Hematopoietic multipotent progenitor cell treated with erythropoietin and hydrocortisone succinate and interleukin-3 and kit ligand, for 4 days (in vitro differentiated cells): ENCODE measurements at regions not wholly inside any gene's neighbourhood (a gene's known extent, or its start where the extent isn't known, plus 50 kb on each side); places are given as distances from the start of the nearest gene placed in this dataset.

Source experiments
- DNase-seq: peaks from one replicate; pipeline ENCODE4 v3.0.0-alpha.2; 2015

DNA sequence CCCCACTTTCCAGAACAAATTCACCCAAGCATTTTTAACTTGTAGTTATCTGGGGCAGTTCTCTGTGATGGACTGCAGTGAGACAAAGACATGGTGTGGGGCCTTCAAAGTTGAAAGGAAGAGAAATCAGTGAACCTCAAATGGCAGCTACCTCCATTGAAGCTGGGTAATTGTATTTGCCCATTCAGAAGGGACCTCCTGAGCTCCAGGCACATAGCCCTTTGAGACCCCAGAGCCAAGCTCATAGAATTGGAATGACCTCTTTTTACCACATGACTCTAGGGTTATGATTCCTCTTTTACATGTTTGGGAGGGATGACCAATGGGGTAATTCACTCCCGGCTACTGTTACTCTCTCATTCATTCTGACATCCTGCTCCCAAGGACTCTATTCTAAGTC lies 368.4 kb upstream of the ITGA1 start:
- no peak for DNase-seq

DNA sequence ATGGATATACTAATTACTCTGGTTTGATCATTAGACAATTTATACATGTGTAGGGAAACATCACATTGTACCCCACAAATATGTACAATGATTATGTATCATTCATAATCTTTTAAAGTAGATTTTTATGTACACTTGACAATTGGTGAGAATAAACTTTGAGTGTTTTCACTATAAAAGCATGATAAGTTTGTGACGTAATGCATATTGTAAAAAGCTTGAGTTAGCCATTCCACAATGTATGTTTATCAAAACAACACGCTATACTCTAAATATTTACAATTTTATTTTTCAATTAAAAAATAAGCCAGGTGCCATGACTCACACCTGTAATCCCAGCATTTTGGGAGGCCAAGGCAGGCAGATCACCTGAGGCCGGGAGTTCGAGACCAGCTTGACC lies 360.1 kb upstream of the ITGA1 start:
- no peak for DNase-seq

DNA sequence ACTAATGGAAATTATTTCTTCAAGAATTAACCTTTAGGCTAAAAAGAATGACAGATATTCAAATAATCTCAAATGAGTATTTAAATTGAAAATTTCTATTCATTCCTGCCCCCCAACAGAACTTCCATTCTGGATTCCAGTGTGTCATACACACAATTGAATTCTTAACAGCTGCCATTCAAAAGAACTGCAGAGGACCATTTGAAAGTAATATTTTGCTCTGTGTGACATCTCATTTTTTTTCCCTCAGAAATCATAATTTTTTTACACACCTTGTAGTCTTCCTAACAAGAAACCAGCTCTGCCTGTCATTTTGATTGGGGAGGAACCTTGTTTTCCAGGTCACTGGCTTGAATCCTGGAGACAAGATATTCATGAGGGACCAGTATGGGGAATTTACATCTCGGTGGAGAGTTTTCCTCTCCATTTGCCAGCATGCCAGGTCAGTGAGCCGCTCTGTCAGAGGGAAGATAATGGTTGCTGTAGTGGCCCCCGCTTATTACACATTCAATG lies 358.7 kb upstream of the ITGA1 start:
- no peak for DNase-seq

DNA sequence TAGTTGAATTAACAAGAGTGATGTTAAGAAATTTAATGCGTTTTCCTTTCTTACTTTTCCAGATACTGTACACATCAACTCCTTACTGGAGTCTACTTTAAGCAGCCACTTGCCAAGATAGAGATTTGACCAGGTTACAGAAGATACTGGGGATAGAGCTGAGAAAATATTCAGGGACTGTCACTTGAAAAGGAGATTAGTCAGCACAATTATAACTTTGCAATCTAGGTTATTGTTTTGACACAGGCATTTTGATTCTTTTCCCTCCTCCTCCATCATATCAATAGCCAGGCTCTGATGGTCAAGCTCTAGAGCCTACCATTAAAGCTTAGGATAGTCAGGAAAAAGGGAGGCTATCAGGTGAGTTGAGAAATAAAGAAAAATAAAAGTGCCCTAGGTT lies 345.9 kb upstream of the ITGA1 start:
- DNase-seq: no peak

DNA sequence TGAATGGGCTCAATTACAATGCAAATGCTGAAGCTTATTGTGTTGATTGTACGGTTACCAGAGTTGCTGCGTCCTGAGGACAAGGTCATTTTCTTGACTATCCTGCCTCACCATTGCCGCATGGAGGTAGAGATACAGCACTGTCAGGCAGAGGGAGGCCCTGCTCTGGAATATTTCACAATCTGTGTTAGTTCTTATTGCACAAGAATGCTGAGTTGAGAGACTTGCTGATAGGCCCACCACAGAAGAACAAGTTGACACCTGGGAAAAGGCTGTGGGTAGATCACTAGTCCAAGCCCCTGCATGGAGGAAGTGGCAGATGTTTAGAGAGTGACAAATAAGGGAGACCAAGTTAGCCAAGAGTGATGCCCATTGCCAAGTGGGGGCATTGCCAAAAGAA lies 344.5 kb upstream of the ITGA1 start:
- peak; percentile 10 for DNase-seq

DNA sequence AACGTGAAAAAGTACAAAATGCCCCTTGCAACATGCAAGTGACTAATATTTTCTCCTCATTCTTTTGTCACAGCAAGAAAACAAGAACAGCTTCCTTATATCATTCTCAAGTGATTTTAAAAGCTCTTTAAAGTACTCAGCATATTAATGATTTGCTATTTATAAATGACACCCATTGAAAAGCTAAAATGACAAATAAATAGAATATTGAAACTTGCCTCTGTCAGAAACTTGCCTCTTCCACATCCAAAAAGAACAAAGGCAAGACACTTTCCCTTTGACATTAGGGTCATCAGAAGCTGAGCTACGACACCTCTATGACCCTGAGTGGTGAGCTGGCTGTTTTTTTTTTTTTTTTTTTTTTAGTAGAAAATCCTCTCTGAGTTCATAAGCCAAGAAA lies 339.6 kb upstream of the ITGA1 start:
- DNase-seq: no peak

DNA sequence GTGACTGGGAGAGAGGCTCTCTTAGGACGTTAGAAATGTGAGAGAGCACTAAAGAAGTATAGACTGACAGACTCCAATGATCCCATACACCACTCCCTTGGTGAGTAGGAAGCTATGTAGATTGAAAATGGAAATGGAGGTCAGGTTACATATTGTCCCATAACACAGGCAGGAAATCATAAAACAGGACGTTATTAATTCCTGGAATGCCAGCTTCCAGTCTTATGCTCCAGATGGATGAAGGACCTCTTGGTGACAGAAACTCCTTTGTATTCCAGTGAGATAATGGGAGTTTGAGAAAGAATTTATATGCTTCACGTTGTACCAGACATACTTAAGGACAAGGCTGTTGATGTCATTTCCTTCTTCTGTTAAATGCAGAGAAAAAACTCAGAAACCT lies 338.2 kb upstream of the ITGA1 start:
- no peak for DNase-seq

DNA sequence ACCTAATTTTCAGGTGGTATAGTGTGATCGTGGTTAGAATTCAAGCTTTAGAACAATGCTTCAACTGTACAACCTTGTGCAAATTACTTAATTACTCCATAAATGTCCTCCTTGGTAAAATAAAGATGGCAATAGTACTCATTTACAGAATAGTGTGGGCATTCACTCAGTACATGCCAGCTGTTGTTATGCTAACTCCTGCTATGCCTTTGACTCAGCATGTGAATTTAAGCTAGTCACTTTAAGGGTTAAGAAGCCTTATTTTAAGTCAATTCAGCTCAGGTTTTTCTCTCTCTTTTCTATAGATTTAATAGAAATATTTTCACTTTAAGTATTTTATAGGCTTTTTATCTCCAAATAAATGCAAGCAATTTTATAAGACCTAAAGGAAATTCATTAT lies 335.6 kb upstream of the ITGA1 start:
- no peak for DNase-seq

DNA sequence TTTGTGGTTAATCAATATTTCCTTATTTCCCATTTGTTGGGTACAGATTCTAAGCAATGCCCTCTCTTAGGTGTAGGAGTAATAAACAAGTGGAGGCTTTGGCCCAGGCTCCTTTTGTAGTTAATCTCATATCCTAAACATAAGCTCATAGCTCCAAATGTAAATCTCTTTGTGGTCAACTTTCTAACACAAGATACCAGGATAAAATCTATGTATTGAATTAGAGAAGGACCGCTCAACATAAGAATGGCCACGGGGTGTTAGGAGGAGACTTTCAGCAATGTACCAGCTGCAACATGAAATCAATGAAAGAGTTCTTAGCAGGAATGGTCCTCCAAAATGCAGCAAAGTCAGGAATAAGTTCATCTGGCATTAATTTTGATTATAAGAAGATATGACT lies 334.5 kb upstream of the ITGA1 start:
- no peak for DNase-seq

DNA sequence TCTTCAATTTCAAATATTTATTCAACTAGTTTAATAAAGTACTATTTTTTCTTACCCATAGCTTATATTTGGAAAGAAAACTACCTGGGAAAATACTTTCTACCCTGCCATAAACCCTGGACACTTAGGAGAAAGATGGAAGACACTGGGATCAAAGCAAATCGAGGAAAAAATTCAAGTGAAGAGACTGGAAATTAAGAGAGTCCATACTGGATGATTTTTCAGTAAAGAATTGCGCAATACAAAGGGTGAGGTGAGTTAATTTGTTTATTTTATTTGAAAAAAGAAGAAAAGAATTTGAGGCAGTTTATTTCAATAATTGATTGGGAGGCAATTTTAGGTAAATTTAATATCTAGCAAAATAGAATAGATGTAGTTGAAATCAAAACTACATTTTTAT lies 331.8 kb upstream of the ITGA1 start:
- no peak for DNase-seq

DNA sequence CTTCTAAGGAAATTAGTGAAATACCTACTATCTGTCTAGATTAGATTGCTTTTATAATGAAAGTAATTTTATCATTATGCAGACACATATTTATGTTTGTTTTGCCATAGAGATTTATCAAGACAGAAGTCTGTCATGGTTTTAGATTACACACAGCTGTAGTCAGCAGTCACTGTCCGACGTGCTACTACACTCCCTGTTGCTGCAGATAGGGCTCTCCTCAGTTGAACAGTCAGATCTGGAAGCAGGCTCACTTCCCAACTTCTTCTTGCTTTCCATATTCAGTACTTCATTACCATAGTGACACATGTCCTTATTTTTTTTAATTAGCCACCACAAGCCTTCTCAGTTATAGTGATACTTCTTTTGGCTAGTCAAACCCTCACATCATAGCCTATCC lies 329.9 kb upstream of the ITGA1 start:
- no peak for DNase-seq

DNA sequence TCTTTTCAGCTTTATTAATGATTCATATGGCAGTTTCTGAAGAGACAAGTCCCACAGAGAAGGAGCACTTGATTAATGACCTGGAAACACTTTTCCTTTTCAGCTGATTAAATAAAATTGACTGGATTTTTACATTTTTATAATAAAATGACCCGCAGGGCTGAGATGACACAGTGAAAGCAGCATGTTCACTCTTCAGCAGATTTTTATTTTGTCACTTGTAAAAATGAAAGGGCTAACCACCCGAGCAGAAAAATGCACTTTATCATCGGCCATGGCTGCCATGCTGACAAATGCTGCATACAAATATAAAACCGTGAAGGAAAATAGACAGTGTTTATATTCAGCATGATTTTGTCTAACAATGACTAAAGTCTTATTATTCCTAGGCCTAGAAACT lies 321.6 kb upstream of the ITGA1 start:
- no peak for DNase-seq

DNA sequence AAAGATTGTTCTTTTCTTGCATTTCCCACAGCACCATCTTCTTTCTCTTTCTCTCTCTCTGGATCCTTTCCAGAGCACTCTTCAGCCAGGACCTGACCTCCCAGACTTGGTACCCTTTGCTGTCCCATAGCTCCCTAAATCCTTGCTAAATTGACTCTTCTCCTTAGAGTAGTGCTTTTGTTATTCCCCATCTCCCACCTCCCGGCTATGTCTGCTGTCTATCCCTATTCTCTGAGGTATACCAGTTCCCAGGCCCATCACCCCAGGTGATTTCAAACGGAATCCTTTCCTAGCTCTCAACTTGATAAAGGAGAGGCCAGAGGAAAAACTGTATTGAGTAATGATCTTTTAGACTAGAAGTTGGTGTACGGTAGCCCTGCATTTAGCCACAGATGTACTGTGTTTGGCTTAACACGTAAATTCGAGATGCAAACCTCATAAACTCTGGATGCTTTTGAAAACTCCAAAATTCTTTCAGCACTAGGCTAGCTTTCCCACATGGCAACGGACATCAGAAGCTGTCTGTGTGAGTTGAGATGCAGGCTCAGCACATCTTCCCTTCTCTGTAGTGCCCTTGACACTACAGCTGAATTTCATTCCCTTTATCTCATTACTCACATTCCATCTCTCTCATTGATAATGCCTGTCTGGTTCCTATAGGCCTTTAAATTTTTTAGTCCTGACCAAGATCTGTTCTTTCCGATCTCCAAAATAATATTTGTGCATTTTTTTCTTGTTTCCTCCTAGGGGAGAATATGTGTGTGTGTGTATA lies 320.8 kb upstream of the ITGA1 start:
- no peak for DNase-seq

DNA sequence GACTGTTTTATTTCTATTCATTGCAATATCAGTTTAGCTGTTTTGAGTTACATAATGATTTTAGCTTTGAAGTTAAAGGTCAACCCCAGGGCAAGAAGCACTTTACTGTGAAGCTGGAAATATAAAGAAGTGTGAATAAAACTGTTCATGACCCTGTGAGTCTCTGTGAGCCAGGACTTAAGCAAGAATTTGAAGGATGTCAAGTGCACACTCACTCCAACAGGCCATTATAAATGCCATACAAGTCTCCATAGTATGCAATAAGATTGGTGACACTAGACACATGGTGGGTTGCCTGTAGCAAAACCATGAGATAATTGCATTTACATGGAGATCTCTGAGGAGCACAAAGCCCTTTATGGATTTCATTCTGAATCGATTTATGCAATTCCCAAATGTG lies 318.7 kb upstream of the ITGA1 start:
- DNase-seq: no peak

DNA sequence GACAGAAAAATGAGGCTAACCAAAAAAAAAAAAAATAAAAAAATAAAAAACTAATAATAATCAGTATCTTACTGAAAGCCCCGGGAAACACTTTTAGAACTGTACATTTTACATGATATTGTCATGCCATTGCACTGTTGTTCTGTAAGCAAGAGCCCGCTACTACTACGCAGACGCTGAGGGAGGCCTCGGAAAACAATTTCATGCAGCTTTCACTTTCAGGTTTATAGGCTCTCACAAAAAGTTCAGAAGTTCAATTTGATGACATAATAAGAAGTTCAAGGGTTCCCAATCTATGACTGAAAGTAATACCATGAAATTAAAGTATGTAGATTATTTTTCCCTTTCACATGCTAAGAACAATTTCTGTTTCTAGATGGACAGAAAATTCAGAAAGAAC lies 318.3 kb upstream of the ITGA1 start:
- no peak for DNase-seq

DNA sequence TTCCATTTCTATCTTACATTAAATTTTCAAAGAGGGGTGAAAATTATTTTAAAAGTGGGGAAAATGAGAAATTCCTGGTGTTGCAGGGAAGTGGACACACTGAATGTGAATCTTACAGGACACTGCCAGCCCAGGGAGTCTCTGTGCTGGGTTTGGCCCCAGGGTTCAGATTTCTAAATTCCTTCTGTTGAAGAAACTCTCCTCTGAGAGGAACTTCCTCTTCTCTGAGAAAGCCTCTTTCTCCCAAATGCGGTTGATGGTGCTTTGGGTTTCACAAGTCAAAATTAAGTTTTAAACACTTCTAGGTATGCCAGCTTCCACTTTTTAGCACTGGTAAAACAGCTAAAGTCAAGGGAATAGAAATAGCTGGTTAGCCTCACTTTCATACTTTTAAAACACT lies 317.9 kb upstream of the ITGA1 start:
- DNase-seq: peak; percentile 25

DNA sequence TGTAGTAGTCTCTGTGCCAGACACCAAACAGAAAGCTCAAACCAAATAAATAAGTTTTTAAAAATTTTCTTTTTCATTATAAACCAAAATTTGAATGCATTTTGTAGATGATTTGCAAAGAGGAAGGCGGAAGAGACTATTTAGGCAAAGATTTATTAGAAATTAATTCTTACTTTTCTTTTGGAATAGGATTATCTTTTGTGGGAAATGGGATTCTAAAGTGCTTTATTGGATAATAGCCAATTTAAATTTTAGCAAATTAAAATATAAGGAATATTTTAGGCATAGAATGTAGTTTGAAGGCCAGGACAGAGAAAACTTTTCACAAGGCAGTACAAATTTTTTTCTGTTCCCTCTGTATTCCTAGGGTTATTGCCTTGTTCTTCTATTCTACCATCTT lies 311.4 kb upstream of the ITGA1 start:
- DNase-seq: no peak

DNA sequence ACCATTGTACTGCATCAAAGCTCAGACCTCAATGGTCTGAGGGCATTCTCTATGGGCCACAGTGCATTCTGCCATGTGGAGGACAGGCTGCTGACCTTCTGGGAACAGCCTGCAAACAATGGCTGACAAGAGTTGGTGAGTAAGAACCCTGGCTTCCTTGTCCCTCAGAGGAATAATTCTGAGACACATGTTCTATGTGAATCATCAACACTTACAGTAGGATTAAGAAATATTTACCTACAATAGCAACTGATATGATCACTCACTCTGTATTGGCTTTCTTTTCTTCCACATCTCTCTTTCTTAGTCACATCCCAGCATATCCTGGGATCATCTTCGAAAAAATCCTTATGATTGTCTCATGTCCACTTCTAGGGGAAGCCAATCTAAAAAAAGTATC lies 306.5 kb upstream of the ITGA1 start:
- DNase-seq: no peak

DNA sequence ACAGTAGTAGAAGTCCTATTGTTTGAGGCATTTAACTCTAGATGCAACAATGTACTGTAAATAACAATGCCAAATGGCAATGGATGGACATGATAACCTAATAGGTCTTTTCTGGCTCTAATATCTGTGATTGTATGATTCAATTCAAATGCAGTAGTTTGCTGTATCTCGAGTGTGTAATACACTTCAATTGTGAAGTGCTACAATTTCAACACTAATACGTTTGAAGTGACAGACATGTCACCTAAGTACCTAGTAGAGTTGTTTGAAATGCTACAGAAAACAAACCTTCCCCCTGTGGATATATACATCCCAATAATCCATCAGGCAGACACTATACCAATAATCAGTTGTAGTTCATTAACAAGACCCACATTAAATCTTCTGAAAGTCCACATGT lies 305.9 kb upstream of the ITGA1 start:
- no peak for DNase-seq

DNA sequence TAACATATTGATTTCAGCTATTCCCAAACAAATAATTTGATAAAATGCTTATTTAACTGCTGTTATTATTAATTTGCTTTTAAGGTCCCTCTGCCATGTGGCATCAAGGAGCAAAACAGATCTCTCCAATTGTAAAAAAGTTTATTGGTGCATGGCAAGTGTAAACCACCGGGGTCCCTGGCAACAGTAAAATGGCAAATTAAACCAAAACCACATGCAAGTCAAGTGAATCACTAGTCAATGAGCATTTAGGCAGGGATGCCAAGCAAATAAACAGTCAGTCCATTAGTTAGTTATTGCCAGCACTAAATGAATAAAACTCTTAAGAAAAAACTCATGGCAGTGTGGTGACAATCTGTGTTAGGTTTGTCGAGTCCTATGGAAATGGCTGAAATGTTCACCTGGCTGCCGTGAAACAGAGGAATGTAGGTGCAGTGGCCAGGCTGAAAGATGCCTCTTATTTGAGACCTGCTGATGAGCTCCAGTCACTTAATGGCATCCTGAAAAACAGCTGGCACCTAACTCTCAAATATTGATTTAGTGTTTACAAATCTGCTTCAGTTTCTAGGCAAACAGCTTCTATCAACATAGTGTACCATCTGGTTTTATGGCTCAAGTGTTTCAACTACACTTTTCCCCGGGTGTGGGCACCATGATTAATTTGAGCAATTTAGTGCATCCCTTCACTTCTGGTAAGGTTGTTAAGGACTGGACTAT lies 296.5 kb upstream of the ITGA1 start:
- DNase-seq: no peak

DNA sequence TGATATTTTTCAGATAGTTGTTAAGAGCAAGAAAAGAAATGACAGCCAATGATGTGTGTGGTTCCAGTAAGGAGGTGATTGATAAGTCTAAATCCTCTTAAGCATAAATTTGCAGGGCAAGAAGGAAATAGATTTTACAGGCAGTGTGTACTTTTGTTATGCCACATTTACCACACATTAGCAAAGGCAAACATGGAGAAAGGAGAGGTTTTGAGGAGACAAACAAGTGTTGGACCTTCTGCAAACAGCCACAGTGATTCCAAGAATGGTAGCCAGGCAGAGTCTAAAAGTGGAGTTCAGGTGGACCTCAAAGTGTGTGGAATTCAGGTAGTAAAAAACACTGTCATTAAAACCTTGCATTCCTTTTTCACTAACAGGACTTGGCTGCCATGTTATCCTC lies 295.9 kb upstream of the ITGA1 start:
- no peak for DNase-seq

DNA sequence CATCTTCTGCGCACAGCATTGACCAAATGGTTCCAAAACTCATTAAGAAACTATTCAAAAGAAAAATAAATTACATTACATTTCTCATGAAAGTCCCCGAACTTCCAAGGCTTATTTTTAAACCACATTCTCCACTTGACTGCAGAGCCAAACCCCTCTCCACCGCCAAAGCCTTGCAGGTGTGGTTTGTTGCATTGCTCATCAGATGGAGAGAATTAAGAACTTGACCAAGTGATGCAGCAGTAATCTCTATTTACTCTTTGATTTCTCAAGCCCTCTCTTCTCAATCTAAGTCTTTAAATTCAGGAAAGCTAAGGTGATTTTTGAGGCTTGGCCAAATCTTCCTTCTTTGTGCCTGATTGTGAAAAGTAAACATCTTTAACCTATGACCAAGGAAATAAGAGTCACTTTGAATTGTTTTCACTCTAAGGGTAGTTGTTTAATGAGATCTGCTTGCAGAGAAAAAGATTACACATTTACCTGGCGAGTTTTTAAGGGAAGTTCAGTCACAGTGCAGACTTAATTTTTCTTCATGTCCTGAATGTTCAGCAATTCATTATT lies 290.5 kb upstream of the ITGA1 start:
- no peak for DNase-seq

DNA sequence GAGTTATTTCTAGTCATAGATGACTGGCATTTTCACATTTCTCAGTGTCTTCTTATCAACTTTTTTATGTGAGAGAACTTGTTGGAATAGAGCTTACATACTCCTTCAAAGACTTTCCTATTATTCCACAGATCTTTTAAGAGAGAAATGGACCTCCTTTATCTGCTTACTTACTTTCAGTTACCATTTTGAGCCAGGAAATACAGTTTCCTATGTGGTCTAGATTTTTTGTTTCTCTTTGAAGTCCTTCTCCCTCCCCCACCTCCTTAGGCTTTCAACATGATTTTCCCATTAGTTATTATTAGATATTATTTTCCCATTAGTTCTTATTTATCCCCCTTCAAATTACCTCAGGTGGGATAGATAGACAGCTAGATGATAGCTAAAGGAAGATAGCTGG lies 289.1 kb upstream of the ITGA1 start:
- no peak for DNase-seq

DNA sequence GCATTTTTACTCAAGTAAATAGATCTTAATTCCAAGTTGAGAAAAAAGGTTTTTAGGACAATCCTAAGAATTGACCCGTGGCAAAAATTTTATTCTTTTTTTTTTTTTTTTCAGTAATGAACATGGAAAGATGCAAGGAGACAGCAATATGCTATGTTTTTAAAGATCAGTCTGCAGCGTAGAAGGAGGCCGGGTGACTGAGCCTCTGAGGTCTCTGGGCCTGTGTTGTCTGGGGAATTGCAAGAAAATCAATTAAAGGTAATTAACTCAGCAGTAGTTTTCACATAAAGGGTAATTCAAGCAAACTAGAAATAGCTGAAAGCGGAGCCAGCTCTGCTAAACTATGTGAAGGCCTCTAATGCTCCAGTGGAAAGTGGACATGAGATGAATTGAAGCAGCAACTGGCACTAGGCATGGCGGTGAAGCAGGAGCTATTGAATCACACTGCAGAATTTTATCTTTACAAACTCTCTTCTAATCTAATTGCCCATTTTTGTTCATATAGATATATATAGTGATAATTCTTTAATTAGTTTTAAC lies 285.2 kb upstream of the ITGA1 start:
- DNase-seq: no peak
